ENCODE measurements at regions not wholly inside any gene's neighbourhood (a gene's known extent, or its start where the extent isn't known, plus 50 kb on each side); places are given as distances from the start of the nearest gene placed in this dataset.
"Not testable (repeated sequence)": the region's sequence is repeated elsewhere in the genome, so short reads cannot be mapped to it uniquely, and the experiment has no call there.

GRCh38 chr1:103469801-103470200 is 55.7 kb upstream of the RNPC3 start:
- no peak for DNase-seq

- DNase-seq, result no peak
Measured at GRCh38 chr1:103467100-103467499, 58.4 kb upstream of the RNPC3 start.

- no peak for DNase-seq
Measured at GRCh38 chr1:103461161-103462105, 64.1 kb upstream of the RNPC3 start.

GRCh38 chr1:103460511-103460910 is 65.0 kb upstream of the RNPC3 start:
- no peak for DNase-seq

GRCh38 chr1:103459346-103459745 is 66.2 kb upstream of the RNPC3 start:
- peak in 1 of 56 donors; percentile 16 for DNase-seq

- DNase-seq, result no peak
Measured at GRCh38 chr1:103457886-103458455, 67.5 kb upstream of the RNPC3 start.

- DNase-seq, result no peak
Measured at GRCh38 chr1:103448560-103448959, 76.9 kb upstream of the RNPC3 start.

- DNase-seq, result no peak
Measured at GRCh38 chr1:103447471-103447870, 78.0 kb upstream of the RNPC3 start.

- no peak for DNase-seq
Measured at GRCh38 chr1:103441342-103441741, 84.2 kb upstream of the RNPC3 start.

- not testable (repeated sequence) for DNase-seq
Measured at GRCh38 chr1:103436568-103437100, 88.9 kb upstream of the RNPC3 start.

GRCh38 chr1:103435443-103435842 is 90.1 kb upstream of the RNPC3 start:
- no peak for DNase-seq

- DNase-seq, result no peak
Measured at GRCh38 chr1:103424650-103425049, 100.8 kb upstream of the RNPC3 start.

- DNase-seq, result no peak
Measured at GRCh38 chr1:103416681-103417286, 108.7 kb upstream of the RNPC3 start.

- DNase-seq, result no peak
Measured at GRCh38 chr1:103387898-103388297, 137.6 kb upstream of the RNPC3 start.

GRCh38 chr1:103373991-103374390 is 151.5 kb upstream of the RNPC3 start:
- no peak for DNase-seq

GRCh38 chr1:103372866-103373265 is 152.6 kb upstream of the RNPC3 start:
- no peak for DNase-seq

GRCh38 chr1:103371234-103371633 is 154.3 kb upstream of the RNPC3 start:
- no peak for DNase-seq

GRCh38 chr1:103367186-103367585 is 158.3 kb upstream of the RNPC3 start:
- DNase-seq, result no peak

GRCh38 chr1:103365860-103366569 is 159.5 kb upstream of the RNPC3 start:
- DNase-seq, result no peak

GRCh38 chr1:103363008-103363365 is 162.5 kb upstream of the RNPC3 start:
- DNase-seq, result no peak

- DNase-seq, result no peak
Measured at GRCh38 chr1:103362348-103363007, 163.0 kb upstream of the RNPC3 start.

Data from amygdala (tissue), 56 donors.